Keratinocyte (primary cell): ENCODE measurements at regions not wholly inside any gene's neighbourhood (a gene's known extent, or its start where the extent isn't known, plus 50 kb on each side); places are given as distances from the start of the nearest gene placed in this dataset.

Source experiments
- EZH2 ChIP-seq: IDR thresholded peaks from one replicate; pipeline ENCODE4 v1.6.1; 2012; ENCODE audit warnings: inconsistent platforms, mild to moderate bottlenecking, low read length, moderate library complexity
- TF ChIP-seq, protein P1 (sequence below), 3 experiments: IDR thresholded peaks in 1 of 3; conservative IDR thresholded peaks in 1 of 3; optimal IDR thresholded peaks in 1 of 3; 2 replicates in 2 of 3; 3 replicates in 1 of 3; pipeline versions ENCODE3 to v1.5.1; 2011; ENCODE audit warnings: low read length in 3 of 3, mild to moderate bottlenecking in 3 of 3, moderate library complexity in 2 of 3, control low read depth in 1 of 3, inconsistent platforms in 1 of 3; ENCODE audit not compliant: insufficient read depth in 2 of 3; ENCODE audit errors: extremely low read depth in 1 of 3

DNA sequence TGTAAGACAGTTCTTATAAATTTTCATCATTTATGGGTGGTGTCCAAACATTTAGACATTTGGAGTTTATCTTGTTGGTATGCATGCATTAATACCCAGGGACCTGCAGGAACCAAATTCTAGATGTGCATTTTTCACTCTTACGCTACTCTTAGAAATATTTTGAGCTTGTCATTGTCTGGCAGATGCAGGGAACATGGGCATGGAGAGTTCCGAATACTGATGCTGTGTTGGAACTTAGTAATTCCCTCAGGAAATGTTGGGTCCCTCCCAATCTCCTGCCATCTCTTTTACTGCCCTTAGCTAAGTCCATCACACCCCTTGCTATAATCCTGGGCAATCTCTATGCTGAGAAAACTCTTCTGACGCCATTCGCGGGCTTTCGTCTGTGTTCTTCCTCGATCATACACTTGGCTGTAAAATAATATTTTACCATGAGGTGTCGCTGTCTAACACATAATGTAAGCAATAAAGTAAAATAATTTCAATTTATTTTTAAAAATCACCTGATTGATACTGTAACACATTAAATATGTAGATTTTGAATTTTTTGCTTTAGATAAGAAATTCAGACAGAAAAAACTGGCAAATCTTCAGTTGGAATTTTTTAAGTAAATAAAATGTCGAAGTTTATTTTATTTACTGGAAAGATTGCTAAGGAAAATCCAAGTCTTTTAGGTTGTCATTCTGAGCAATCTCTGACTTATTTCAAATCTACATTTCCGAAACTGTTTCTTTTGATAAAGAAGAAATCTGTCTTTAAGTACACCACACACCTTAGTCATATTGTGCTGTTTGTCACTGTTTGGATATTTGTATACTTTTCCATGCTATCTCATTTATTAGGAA is 304.1 kb upstream of the SSTR1 start:
- TF ChIP-seq, protein P1, sequence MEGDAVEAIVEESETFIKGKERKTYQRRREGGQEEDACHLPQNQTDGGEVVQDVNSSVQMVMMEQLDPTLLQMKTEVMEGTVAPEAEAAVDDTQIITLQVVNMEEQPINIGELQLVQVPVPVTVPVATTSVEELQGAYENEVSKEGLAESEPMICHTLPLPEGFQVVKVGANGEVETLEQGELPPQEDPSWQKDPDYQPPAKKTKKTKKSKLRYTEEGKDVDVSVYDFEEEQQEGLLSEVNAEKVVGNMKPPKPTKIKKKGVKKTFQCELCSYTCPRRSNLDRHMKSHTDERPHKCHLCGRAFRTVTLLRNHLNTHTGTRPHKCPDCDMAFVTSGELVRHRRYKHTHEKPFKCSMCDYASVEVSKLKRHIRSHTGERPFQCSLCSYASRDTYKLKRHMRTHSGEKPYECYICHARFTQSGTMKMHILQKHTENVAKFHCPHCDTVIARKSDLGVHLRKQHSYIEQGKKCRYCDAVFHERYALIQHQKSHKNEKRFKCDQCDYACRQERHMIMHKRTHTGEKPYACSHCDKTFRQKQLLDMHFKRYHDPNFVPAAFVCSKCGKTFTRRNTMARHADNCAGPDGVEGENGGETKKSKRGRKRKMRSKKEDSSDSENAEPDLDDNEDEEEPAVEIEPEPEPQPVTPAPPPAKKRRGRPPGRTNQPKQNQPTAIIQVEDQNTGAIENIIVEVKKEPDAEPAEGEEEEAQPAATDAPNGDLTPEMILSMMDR (optimal IDR thresholded peaks at IDR 0.05 in 1 of 3, IDR thresholded peaks at IDR 0.05 in 1 of 3, conservative IDR thresholded peaks at IDR 0.05 in 1 of 3; ENCODE audit: extremely low read depth in 1 of 3, insufficient read depth in 2 of 3, low read length in 3 of 3), result peak; percentile 36 to 39 (median 37)
- no peak for TF ChIP-seq EZH2
